ENCODE measurements at regions not wholly inside any gene's neighbourhood (a gene's known extent, or its start where the extent isn't known, plus 50 kb on each side); places are given as distances from the start of the nearest gene placed in this dataset.

- Histone ChIP-seq H3K27ac (ENCODE audit: low read depth, low read length, severe bottlenecking) (no peak overlapping the region), H3K36me3 (ENCODE audit: control insufficient read depth, insufficient read depth, low read length) (no peaks in the 10 kb centered on the region), H3K4me3 (ENCODE audit: extremely low read depth, insufficient read depth, low read length, poor library complexity, severe bottlenecking) (no peak overlapping the region), H3K9me3 (ENCODE audit: control insufficient read depth, low read length) (no peaks in the 10 kb centered on the region), H3K4me1 (ENCODE audit: control insufficient read depth, insufficient read depth, low read length, poor library complexity, severe bottlenecking) (no peaks in the 10 kb centered on the region)
- 86 to 100% methylated on average over 1 to 2 of the region's 3 CpGs for WGBS, 2 experiments (ENCODE audit: insufficient coverage in 2 of 2)
These were observed 600.6 kb upstream of the SALL3 start for GRCh38 chr18:78378983-78379382.

GRCh38 chr18:78390348-78390951 lies 589.2 kb upstream of the SALL3 start:
- Histone ChIP-seq H3K27ac (ENCODE audit: low read depth, low read length, severe bottlenecking) (no peak overlapping the region), H3K4me1 (ENCODE audit: control insufficient read depth, insufficient read depth, low read length, poor library complexity, severe bottlenecking) (no peaks in the 10 kb centered on the region), H3K36me3 (ENCODE audit: control insufficient read depth, insufficient read depth, low read length) (no peaks in the 10 kb centered on the region), H3K4me3 (ENCODE audit: extremely low read depth, insufficient read depth, low read length, poor library complexity, severe bottlenecking) (no peak overlapping the region), H3K9me3 (ENCODE audit: control insufficient read depth, low read length) (no peaks in the 10 kb centered on the region)
- 73 to 78% methylated on average over 30 to 34 of the region's 34 CpGs for WGBS, 2 experiments (ENCODE audit: insufficient coverage in 2 of 2)

GRCh38 chr18:78390952-78391348 lies 588.7 kb upstream of the SALL3 start:
- 93 to 94% methylated on average over 28 to 31 of the region's 33 CpGs for WGBS, 2 experiments (ENCODE audit: insufficient coverage in 2 of 2)
- no peaks in the 10 kb centered on the region for H3K9me3 ChIP-seq (ENCODE audit: control insufficient read depth, low read length)

GRCh38 chr18:78393086-78393862 lies 586.3 kb upstream of the SALL3 start:
- H3K4me1 ChIP-seq (ENCODE audit: control insufficient read depth, insufficient read depth, low read length, poor library complexity, severe bottlenecking), result no peaks in the 10 kb centered on the region
- WGBS, 2 experiments (ENCODE audit: insufficient coverage in 2 of 2), result 75 to 91% methylated on average over 3 to 6 of the region's 14 CpGs
- H3K4me3 ChIP-seq (ENCODE audit: extremely low read depth, insufficient read depth, low read length, poor library complexity, severe bottlenecking), result no peak overlapping the region
- H3K27ac ChIP-seq (ENCODE audit: low read depth, low read length, severe bottlenecking), result no peak overlapping the region
- H3K36me3 ChIP-seq (ENCODE audit: control insufficient read depth, insufficient read depth, low read length), result no peaks in the 10 kb centered on the region
- no peaks in the 10 kb centered on the region for H3K9me3 ChIP-seq (ENCODE audit: control insufficient read depth, low read length)

More at GRCh38 chr18:78390952-78391348, 588.7 kb upstream of the SALL3 start:
- Histone ChIP-seq H3K4me3 (ENCODE audit: extremely low read depth, insufficient read depth, low read length, poor library complexity, severe bottlenecking) (no peak overlapping the region), H3K4me1 (ENCODE audit: control insufficient read depth, insufficient read depth, low read length, poor library complexity, severe bottlenecking) (no peaks in the 10 kb centered on the region), H3K27ac (ENCODE audit: low read depth, low read length, severe bottlenecking) (no peak overlapping the region), H3K36me3 (ENCODE audit: control insufficient read depth, insufficient read depth, low read length) (no peaks in the 10 kb centered on the region)

- Histone ChIP-seq H3K36me3 (ENCODE audit: control insufficient read depth, insufficient read depth, low read length) (no peaks in the 10 kb centered on the region), H3K4me3 (ENCODE audit: extremely low read depth, insufficient read depth, low read length, poor library complexity, severe bottlenecking) (no peak overlapping the region), H3K9me3 (ENCODE audit: control insufficient read depth, low read length) (no peaks in the 10 kb centered on the region), H3K4me1 (ENCODE audit: control insufficient read depth, insufficient read depth, low read length, poor library complexity, severe bottlenecking) (no peaks in the 10 kb centered on the region), H3K27ac (ENCODE audit: low read depth, low read length, severe bottlenecking) (no peak overlapping the region)
- 94 to 96% methylated on average over 9 to 15 of the region's 16 CpGs for WGBS, 2 experiments (ENCODE audit: insufficient coverage in 2 of 2)
These were observed 583.5 kb upstream of the SALL3 start for GRCh38 chr18:78396077-78396476.

- no peaks in the 10 kb centered on the region for H3K9me3 ChIP-seq (ENCODE audit: control insufficient read depth, low read length)
- 68 to 84% methylated on average over 8 to 10 of the region's 10 CpGs for WGBS, 2 experiments (ENCODE audit: insufficient coverage in 2 of 2)
- H3K4me3 ChIP-seq (ENCODE audit: extremely low read depth, insufficient read depth, low read length, poor library complexity, severe bottlenecking), result no peak overlapping the region
- no peaks in the 10 kb centered on the region for H3K4me1 ChIP-seq (ENCODE audit: control insufficient read depth, insufficient read depth, low read length, poor library complexity, severe bottlenecking)
- H3K36me3 ChIP-seq (ENCODE audit: control insufficient read depth, insufficient read depth, low read length), result no peaks in the 10 kb centered on the region
- H3K27ac ChIP-seq (ENCODE audit: low read depth, low read length, severe bottlenecking), result no peak overlapping the region
These were observed 582.9 kb upstream of the SALL3 start for GRCh38 chr18:78396756-78397155.

GRCh38 chr18:78399992-78400503 lies 579.6 kb upstream of the SALL3 start:
- Histone ChIP-seq H3K9me3 (ENCODE audit: control insufficient read depth, low read length) (no peaks in the 10 kb centered on the region), H3K4me1 (ENCODE audit: control insufficient read depth, insufficient read depth, low read length, poor library complexity, severe bottlenecking) (no peaks in the 10 kb centered on the region), H3K36me3 (ENCODE audit: control insufficient read depth, insufficient read depth, low read length) (no peaks in the 10 kb centered on the region), H3K4me3 (ENCODE audit: extremely low read depth, insufficient read depth, low read length, poor library complexity, severe bottlenecking) (no peak overlapping the region), H3K27ac (ENCODE audit: low read depth, low read length, severe bottlenecking) (no peak overlapping the region)
- WGBS, 2 experiments (ENCODE audit: insufficient coverage in 2 of 2), result 86 to 87% methylated on average over 17 to 20 of the region's 25 CpGs

- WGBS, 2 experiments (ENCODE audit: insufficient coverage in 2 of 2), result 83 to 86% methylated on average over 6 to 7 of the region's 7 CpGs
- H3K9me3 ChIP-seq (ENCODE audit: control insufficient read depth, low read length), result no peaks in the 10 kb centered on the region
- no peak overlapping the region for H3K27ac ChIP-seq (ENCODE audit: low read depth, low read length, severe bottlenecking)
These were observed 577.2 kb upstream of the SALL3 start for GRCh38 chr18:78402440-78402839.

GRCh38 chr18:78402966-78403365 lies 576.7 kb upstream of the SALL3 start:
- no peaks in the 10 kb centered on the region for H3K4me1 ChIP-seq (ENCODE audit: control insufficient read depth, insufficient read depth, low read length, poor library complexity, severe bottlenecking)
- no peak overlapping the region for H3K4me3 ChIP-seq (ENCODE audit: extremely low read depth, insufficient read depth, low read length, poor library complexity, severe bottlenecking)
- H3K36me3 ChIP-seq (ENCODE audit: control insufficient read depth, insufficient read depth, low read length), result no peaks in the 10 kb centered on the region
- H3K9me3 ChIP-seq (ENCODE audit: control insufficient read depth, low read length), result no peaks in the 10 kb centered on the region
- 81 to 86% methylated on average over 6 to 7 of the region's 7 CpGs for WGBS, 2 experiments (ENCODE audit: insufficient coverage in 2 of 2)
- no peak overlapping the region for H3K27ac ChIP-seq (ENCODE audit: low read depth, low read length, severe bottlenecking)

More at GRCh38 chr18:78402440-78402839, 577.2 kb upstream of the SALL3 start:
- Histone ChIP-seq H3K4me1 (ENCODE audit: control insufficient read depth, insufficient read depth, low read length, poor library complexity, severe bottlenecking) (no peaks in the 10 kb centered on the region), H3K4me3 (ENCODE audit: extremely low read depth, insufficient read depth, low read length, poor library complexity, severe bottlenecking) (no peak overlapping the region), H3K36me3 (ENCODE audit: control insufficient read depth, insufficient read depth, low read length) (no peaks in the 10 kb centered on the region)

- WGBS, 2 experiments (ENCODE audit: insufficient coverage in 2 of 2), result 75 to 81% methylated on average over 7 to 8 of the region's 9 CpGs
- Histone ChIP-seq H3K27ac (ENCODE audit: low read depth, low read length, severe bottlenecking) (no peak overlapping the region), H3K9me3 (ENCODE audit: control insufficient read depth, low read length) (no peaks in the 10 kb centered on the region)
These were observed 576.2 kb upstream of the SALL3 start for GRCh38 chr18:78403371-78403770.

GRCh38 chr18:78405763-78406162 lies 573.9 kb upstream of the SALL3 start:
- Histone ChIP-seq H3K4me1 (ENCODE audit: control insufficient read depth, insufficient read depth, low read length, poor library complexity, severe bottlenecking) (no peaks in the 10 kb centered on the region), H3K9me3 (ENCODE audit: control insufficient read depth, low read length) (no peaks in the 10 kb centered on the region), H3K27ac (ENCODE audit: low read depth, low read length, severe bottlenecking) (no peak overlapping the region), H3K4me3 (ENCODE audit: extremely low read depth, insufficient read depth, low read length, poor library complexity, severe bottlenecking) (no peak overlapping the region), H3K36me3 (ENCODE audit: control insufficient read depth, insufficient read depth, low read length) (no peaks in the 10 kb centered on the region)
- WGBS, 2 experiments (ENCODE audit: insufficient coverage in 2 of 2), result 83 to 86% methylated on average over 10 to 14 of the region's 16 CpGs

More at GRCh38 chr18:78403371-78403770, 576.2 kb upstream of the SALL3 start:
- no peaks in the 10 kb centered on the region for H3K36me3 ChIP-seq (ENCODE audit: control insufficient read depth, insufficient read depth, low read length)
- H3K4me3 ChIP-seq (ENCODE audit: extremely low read depth, insufficient read depth, low read length, poor library complexity, severe bottlenecking), result no peak overlapping the region
- H3K4me1 ChIP-seq (ENCODE audit: control insufficient read depth, insufficient read depth, low read length, poor library complexity, severe bottlenecking), result no peaks in the 10 kb centered on the region

All from mesodermal cell (in vitro differentiated cells).